MM.1S (cell line): ENCODE measurements at regions not wholly inside any gene's neighbourhood (a gene's known extent, or its start where the extent isn't known, plus 50 kb on each side); places are given as distances from the start of the nearest gene placed in this dataset.
"Not testable (repeated sequence)": the region's sequence is repeated elsewhere in the genome, so short reads cannot be mapped to it uniquely, and the experiment has no call there.

Experiments used
- DNase-seq: peaks from one replicate; pipeline ENCODE4 v3.0.0-alpha.2; 2015
- H2AFZ ChIP-seq: fragments of 300-600 bp; sonication (generic); 2 replicates; pipeline ENCODE4 v1.6.0; 2016; ENCODE audit warnings: antibody characterized with exemption, low read length
- H3F3A ChIP-seq: fragments of 300-600 bp; sonication (generic); 2 replicates; pipeline ENCODE4 v1.6.1; 2016; ENCODE audit warnings: mild to moderate bottlenecking, antibody characterized with exemption, low read length, moderate library complexity, mixed read lengths; ENCODE audit not compliant: insufficient read depth
- H3K27ac ChIP-seq: fragments of 300-600 bp; sonication (generic); 2 replicates; pipeline ENCODE4 v1.5.1; 2016; ENCODE audit warnings: mild to moderate bottlenecking, low read length
- H3K27me3 ChIP-seq: fragments of 300-600 bp; sonication (generic); replicated peaks from 2 replicates; pipeline ENCODE4 v1.6.0; 2016; ENCODE audit warnings: low read length; ENCODE audit not compliant: insufficient read depth
- H3K36me3 ChIP-seq: fragments of 300-600 bp; sonication (generic); replicated peaks from 2 replicates; pipeline ENCODE4 v1.6.1; 2016; ENCODE audit warnings: mild to moderate bottlenecking, low read length, mixed read lengths; ENCODE audit not compliant: insufficient read depth
- H3K4me1 ChIP-seq: fragments of 300-600 bp; sonication (generic); 2 replicates; pipeline ENCODE4 v1.6.1; 2016; ENCODE audit warnings: low read length, mixed read lengths
- H3K4me2 ChIP-seq: fragments of 300-600 bp; sonication (generic); 2 replicates; pipeline ENCODE4 v1.6.0; 2016; ENCODE audit warnings: low read depth, low read length
- H3K4me3 ChIP-seq: fragments of 300-600 bp; sonication (generic); 2 replicates; pipeline ENCODE4 v1.5.1; 2016; ENCODE audit warnings: low read length, mixed read lengths
- H3K79me2 ChIP-seq: fragments of 300-600 bp; sonication (generic); 2 replicates; pipeline ENCODE4 v1.6.1; 2016; ENCODE audit warnings: mixed run types, low read length, mixed read lengths
- H3K9ac ChIP-seq: fragments of 300-600 bp; sonication (generic); 2 replicates; pipeline ENCODE4 v1.6.1; 2016; ENCODE audit warnings: low read length, mixed read lengths
- H3K9me2 ChIP-seq: fragments of 300-600 bp; sonication (generic); replicated peaks from 2 replicates; pipeline ENCODE4 v1.6.1; 2016; ENCODE audit warnings: mild to moderate bottlenecking, low read length, mixed read lengths; ENCODE audit not compliant: insufficient read depth
- H3K9me3 ChIP-seq: fragments of 300-600 bp; sonication (generic); replicated peaks from 2 replicates; pipeline ENCODE4 v1.6.1; 2016; ENCODE audit warnings: mild to moderate bottlenecking, low read length, mixed read lengths; ENCODE audit not compliant: insufficient read depth
- H4K20me1 ChIP-seq: fragments of 300-600 bp; sonication (generic); 2 replicates; pipeline ENCODE4 v1.6.1; 2016; ENCODE audit warnings: mild to moderate bottlenecking, low read length, moderate library complexity, mixed read lengths; ENCODE audit not compliant: insufficient read depth
- EZH2 ChIP-seq: fragments of 300-600 bp; sonication (generic); optimal IDR thresholded peaks from 2 replicates; pipeline ENCODE3; 2017; ENCODE audit warnings: low read depth, mild to moderate bottlenecking, antibody characterized with exemption, low read length, mixed read lengths
- EZH2phosphoT487 ChIP-seq: fragments of 300-600 bp; sonication (generic); IDR thresholded peaks from 2 replicates; pipeline ENCODE4 v1.6.1; 2018; ENCODE audit warnings: antibody characterized with exemption, low read length
- TF ChIP-seq, protein P1 (sequence below): fragments of 300-600 bp; sonication (generic); IDR thresholded peaks from 2 replicates; pipeline ENCODE4 v1.5.1; 2016; ENCODE audit warnings: antibody characterized with exemption, low read length, mixed read lengths

GRCh38 chr14:38616959-38617358 lies 361.1 kb upstream of the CLEC14A start:
- Histone ChIP-seq H3K27me3 (no peaks in the 10 kb centered on the region), H3K27ac (no peak overlapping the region), H3F3A (no peaks in the 10 kb centered on the region), H3K9me2 (no peaks in the 10 kb centered on the region), H3K4me2 (no peak overlapping the region), H3K4me1 (no peaks in the 10 kb centered on the region), H4K20me1 (no peaks in the 10 kb centered on the region), H3K4me3 (no peak overlapping the region), H2AFZ (no peak overlapping the region), H3K79me2 (no peaks in the 10 kb centered on the region), H3K9ac (no peak overlapping the region), H3K9me3 (no peaks in the 10 kb centered on the region), H3K36me3 (no peaks in the 10 kb centered on the region)
- TF ChIP-seq EZH2, result no peak
- TF ChIP-seq, protein P1, sequence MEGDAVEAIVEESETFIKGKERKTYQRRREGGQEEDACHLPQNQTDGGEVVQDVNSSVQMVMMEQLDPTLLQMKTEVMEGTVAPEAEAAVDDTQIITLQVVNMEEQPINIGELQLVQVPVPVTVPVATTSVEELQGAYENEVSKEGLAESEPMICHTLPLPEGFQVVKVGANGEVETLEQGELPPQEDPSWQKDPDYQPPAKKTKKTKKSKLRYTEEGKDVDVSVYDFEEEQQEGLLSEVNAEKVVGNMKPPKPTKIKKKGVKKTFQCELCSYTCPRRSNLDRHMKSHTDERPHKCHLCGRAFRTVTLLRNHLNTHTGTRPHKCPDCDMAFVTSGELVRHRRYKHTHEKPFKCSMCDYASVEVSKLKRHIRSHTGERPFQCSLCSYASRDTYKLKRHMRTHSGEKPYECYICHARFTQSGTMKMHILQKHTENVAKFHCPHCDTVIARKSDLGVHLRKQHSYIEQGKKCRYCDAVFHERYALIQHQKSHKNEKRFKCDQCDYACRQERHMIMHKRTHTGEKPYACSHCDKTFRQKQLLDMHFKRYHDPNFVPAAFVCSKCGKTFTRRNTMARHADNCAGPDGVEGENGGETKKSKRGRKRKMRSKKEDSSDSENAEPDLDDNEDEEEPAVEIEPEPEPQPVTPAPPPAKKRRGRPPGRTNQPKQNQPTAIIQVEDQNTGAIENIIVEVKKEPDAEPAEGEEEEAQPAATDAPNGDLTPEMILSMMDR, result no peak
- no peak for TF ChIP-seq EZH2phosphoT487
- no peak for DNase-seq

GRCh38 chr14:38611928-38612327 lies 356.0 kb upstream of the CLEC14A start:
- H3K4me1 ChIP-seq, result no peaks in the 10 kb centered on the region
- H3K79me2 ChIP-seq, result no peaks in the 10 kb centered on the region
- no peak for DNase-seq

DNA sequence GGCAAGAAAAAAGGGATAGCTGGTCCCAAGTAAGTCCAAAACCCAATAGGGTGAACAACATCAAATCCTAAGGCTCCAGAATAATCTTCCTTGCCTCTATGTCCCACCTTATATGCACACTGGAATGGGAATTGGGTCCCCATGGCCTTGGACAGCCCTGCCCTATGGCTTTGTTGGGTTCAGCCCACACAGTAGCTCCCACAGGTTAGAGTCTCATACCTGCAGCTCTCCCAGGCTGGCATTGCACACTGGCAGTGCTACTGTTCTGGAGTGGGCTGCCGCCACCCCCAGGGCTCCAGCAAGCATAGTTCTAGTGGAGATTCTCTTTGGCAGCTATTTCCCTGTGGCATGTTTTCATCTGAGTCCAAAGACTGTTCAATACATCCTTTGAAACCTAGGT lies 352.4 kb upstream of the CLEC14A start:
- H4K20me1 ChIP-seq, result no peaks in the 10 kb centered on the region
- H3F3A ChIP-seq, result no peaks in the 10 kb centered on the region
- no peak for TF ChIP-seq EZH2
- no peak for TF ChIP-seq EZH2phosphoT487
- TF ChIP-seq, protein P1, result no peak
- H3K4me1 ChIP-seq, result no peaks in the 10 kb centered on the region
- H3K79me2 ChIP-seq, result no peaks in the 10 kb centered on the region
- H3K36me3 ChIP-seq, result no peaks in the 10 kb centered on the region
- no peak overlapping the region for H2AFZ ChIP-seq
- H3K4me2 ChIP-seq, result no peak overlapping the region
- no peaks in the 10 kb centered on the region for H3K9me3 ChIP-seq
- no peak overlapping the region for H3K9ac ChIP-seq
- no peaks in the 10 kb centered on the region for H3K9me2 ChIP-seq
- H3K27ac ChIP-seq, result no peak overlapping the region
- no peak for DNase-seq
- no peak overlapping the region for H3K4me3 ChIP-seq
- no peaks in the 10 kb centered on the region for H3K27me3 ChIP-seq

More at GRCh38 chr14:38611928-38612327, 356.0 kb upstream of the CLEC14A start:
- no peaks in the 10 kb centered on the region for H4K20me1 ChIP-seq
- no peak overlapping the region for H3K4me2 ChIP-seq
- no peaks in the 10 kb centered on the region for H3K9me3 ChIP-seq
- no peak overlapping the region for H3K4me3 ChIP-seq
- no peaks in the 10 kb centered on the region for H3F3A ChIP-seq
- H3K27me3 ChIP-seq, result no peaks in the 10 kb centered on the region
- no peaks in the 10 kb centered on the region for H3K9me2 ChIP-seq
- TF ChIP-seq EZH2phosphoT487, result no peak
- H2AFZ ChIP-seq, result no peak overlapping the region
- H3K27ac ChIP-seq, result no peak overlapping the region
- H3K36me3 ChIP-seq, result no peaks in the 10 kb centered on the region
- no peak overlapping the region for H3K9ac ChIP-seq

- DNase-seq, result no peak
- no peak overlapping the region for H3K4me3 ChIP-seq
- no peaks in the 10 kb centered on the region for H3K79me2 ChIP-seq
- no peaks in the 10 kb centered on the region for H3F3A ChIP-seq
- no peaks in the 10 kb centered on the region for H4K20me1 ChIP-seq
- no peaks in the 10 kb centered on the region for H3K9me3 ChIP-seq
- no peak overlapping the region for H3K27ac ChIP-seq
- no peaks in the 10 kb centered on the region for H3K4me1 ChIP-seq
- no peak overlapping the region for H3K4me2 ChIP-seq
- H2AFZ ChIP-seq, result no peak overlapping the region
- H3K9me2 ChIP-seq, result no peaks in the 10 kb centered on the region
- H3K36me3 ChIP-seq, result no peaks in the 10 kb centered on the region
- no peaks in the 10 kb centered on the region for H3K27me3 ChIP-seq
- no peak overlapping the region for H3K9ac ChIP-seq
- TF ChIP-seq EZH2, result no peak
- TF ChIP-seq, protein P1, result no peak
- TF ChIP-seq EZH2phosphoT487, result no peak
Measured at GRCh38 chr14:38605193-38606114, 349.6 kb upstream of the CLEC14A start.

GRCh38 chr14:38600572-38600971 lies 344.7 kb upstream of the CLEC14A start:
- not testable (repeated sequence) for H3F3A ChIP-seq, DNase-seq, H2AFZ ChIP-seq, H3K79me2 ChIP-seq, H3K4me2 ChIP-seq, H3K36me3 ChIP-seq, H4K20me1 ChIP-seq, H3K27me3 ChIP-seq, H3K9me2 ChIP-seq, H3K4me1 ChIP-seq, H3K9ac ChIP-seq, H3K4me3 ChIP-seq, H3K9me3 ChIP-seq, H3K27ac ChIP-seq
